Mammary epithelial cell (primary cell): ENCODE measurements at regions not wholly inside any gene's neighbourhood (a gene's known extent, or its start where the extent isn't known, plus 50 kb on each side); places are given as distances from the start of the nearest gene placed in this dataset.

Experiments used
- EZH2 ChIP-seq: IDR thresholded peaks from 2 replicates; pipeline ENCODE4 v1.6.1; 2012; ENCODE audit warnings: low read length, inconsistent platforms, borderline replicate concordance
- TF ChIP-seq, protein P1 (sequence below), 2 donors: IDR thresholded peaks in 1 of 2; conservative IDR thresholded peaks in 1 of 2; 2 replicates each; pipeline ENCODE4 v1.5.1; 2011 to 2012; ENCODE audit warnings: inconsistent platforms in 2 of 2, low read length in 2 of 2, mild to moderate bottlenecking in 2 of 2, control low read depth in 1 of 2, low read depth in 1 of 2; ENCODE audit not compliant: insufficient read depth in 1 of 2; ENCODE audit errors: extremely low read depth in 1 of 2

DNA sequence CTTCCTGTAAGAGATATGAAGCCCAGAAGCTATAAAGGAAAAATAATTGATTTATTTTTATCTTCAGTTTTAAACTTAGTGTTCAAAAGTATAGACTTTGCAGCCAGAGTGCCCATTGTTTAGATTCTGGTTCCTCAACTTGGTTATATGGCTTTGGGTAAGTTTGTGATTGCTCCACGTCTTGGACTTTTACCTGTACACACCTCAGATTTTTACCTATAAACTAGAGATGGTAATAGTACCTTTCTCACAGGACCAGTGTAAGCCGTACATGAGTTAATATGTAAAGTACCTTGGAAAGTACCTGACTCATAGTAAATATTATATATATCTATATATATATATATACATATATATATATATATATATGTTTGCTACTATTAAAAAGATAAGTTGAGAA lies 283.8 kb downstream of the RAP2B start:
- TF ChIP-seq, protein P1, sequence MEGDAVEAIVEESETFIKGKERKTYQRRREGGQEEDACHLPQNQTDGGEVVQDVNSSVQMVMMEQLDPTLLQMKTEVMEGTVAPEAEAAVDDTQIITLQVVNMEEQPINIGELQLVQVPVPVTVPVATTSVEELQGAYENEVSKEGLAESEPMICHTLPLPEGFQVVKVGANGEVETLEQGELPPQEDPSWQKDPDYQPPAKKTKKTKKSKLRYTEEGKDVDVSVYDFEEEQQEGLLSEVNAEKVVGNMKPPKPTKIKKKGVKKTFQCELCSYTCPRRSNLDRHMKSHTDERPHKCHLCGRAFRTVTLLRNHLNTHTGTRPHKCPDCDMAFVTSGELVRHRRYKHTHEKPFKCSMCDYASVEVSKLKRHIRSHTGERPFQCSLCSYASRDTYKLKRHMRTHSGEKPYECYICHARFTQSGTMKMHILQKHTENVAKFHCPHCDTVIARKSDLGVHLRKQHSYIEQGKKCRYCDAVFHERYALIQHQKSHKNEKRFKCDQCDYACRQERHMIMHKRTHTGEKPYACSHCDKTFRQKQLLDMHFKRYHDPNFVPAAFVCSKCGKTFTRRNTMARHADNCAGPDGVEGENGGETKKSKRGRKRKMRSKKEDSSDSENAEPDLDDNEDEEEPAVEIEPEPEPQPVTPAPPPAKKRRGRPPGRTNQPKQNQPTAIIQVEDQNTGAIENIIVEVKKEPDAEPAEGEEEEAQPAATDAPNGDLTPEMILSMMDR (conservative IDR thresholded peaks at IDR 0.05 in 1 of 2, IDR thresholded peaks at IDR 0.05 in 1 of 2; ENCODE audit: extremely low read depth in 1 of 2, insufficient read depth in 1 of 2, low read depth in 1 of 2, low read length in 2 of 2): no peak
- no peak for TF ChIP-seq EZH2
